Mucosa of descending colon (tissue), 3 donors: ENCODE measurements at regions not wholly inside any gene's neighbourhood (a gene's known extent, or its start where the extent isn't known, plus 50 kb on each side); places are given as distances from the start of the nearest gene placed in this dataset.
A peak's percentile ranks its signal among the peaks of the same experiment; 100 is the strongest.

Experiments
- ATAC-seq: fragments of 200-7000 bp; cut with Tn5 transposase; one replicate; pipeline ENCODE4 v1.9.1; 2020; ENCODE audit warnings: mild to moderate bottlenecking, moderate library complexity
- DNase-seq, 3 donors: peaks; one replicate each; pipeline ENCODE4 v3.0.0-alpha.2; 2020
- H3K36me3 ChIP-seq: fragments of 200-600 bp; one replicate; pipeline ENCODE4 v1.8.0; 2021; ENCODE audit warnings: low read depth, mild to moderate bottlenecking
- H3K4me1 ChIP-seq: fragments of 200-600 bp; one replicate; pipeline ENCODE4 v1.8.0; 2021; ENCODE audit warnings: low read depth, mild to moderate bottlenecking
- H3K4me3 ChIP-seq: fragments of 200-600 bp; one replicate; pipeline ENCODE4 v1.8.0; 2021; ENCODE audit warnings: mild to moderate bottlenecking
- H3K9me3 ChIP-seq: fragments of 200-600 bp; one replicate; pipeline ENCODE4 v1.8.0; 2021; ENCODE audit warnings: mild to moderate bottlenecking
- intact Hi-C, 2 donors: fragments of 100-400 bp; cut with DNase I in 1 of 2; cut with micrococcal nuclease in 1 of 2; formaldehyde crosslinking; loops; one replicate each; pipeline versions ENCODE4 v1.11.0 to v1.11.1; 2022; cut with DNase I, micrococcal nuclease
- TF ChIP-seq, protein P1 (sequence below): fragments of 200-600 bp; IDR thresholded peaks from one replicate; pipeline ENCODE4 v1.8.0; 2022; ENCODE audit warnings: antibody characterized with exemption, mild to moderate bottlenecking
- donor health status: DM: no; HTN: no; CAD: no; lungs with moderate emphysema.
- donor health status: DM: no; HTN: no; CAD: no.
- donor health status: DM: no; HTN: yes; CAD: no.

GRCh38 chr2:176734868-176735267, 465.6 kb downstream of the MTX2 start:
- ATAC-seq (no peak), DNase-seq (no peak)
- Histone ChIP-seq H3K36me3 (no peaks in the 10 kb centered on the region), H3K4me3 (no peak overlapping the region), H3K4me1 (no peaks in the 10 kb centered on the region), H3K9me3 (no peaks in the 10 kb centered on the region)
- TF ChIP-seq, protein P1, sequence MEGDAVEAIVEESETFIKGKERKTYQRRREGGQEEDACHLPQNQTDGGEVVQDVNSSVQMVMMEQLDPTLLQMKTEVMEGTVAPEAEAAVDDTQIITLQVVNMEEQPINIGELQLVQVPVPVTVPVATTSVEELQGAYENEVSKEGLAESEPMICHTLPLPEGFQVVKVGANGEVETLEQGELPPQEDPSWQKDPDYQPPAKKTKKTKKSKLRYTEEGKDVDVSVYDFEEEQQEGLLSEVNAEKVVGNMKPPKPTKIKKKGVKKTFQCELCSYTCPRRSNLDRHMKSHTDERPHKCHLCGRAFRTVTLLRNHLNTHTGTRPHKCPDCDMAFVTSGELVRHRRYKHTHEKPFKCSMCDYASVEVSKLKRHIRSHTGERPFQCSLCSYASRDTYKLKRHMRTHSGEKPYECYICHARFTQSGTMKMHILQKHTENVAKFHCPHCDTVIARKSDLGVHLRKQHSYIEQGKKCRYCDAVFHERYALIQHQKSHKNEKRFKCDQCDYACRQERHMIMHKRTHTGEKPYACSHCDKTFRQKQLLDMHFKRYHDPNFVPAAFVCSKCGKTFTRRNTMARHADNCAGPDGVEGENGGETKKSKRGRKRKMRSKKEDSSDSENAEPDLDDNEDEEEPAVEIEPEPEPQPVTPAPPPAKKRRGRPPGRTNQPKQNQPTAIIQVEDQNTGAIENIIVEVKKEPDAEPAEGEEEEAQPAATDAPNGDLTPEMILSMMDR = no peak
- intact Hi-C loops = no loop called here

- TF ChIP-seq, protein P1 = no peak
- Histone ChIP-seq H3K4me3 (no peak overlapping the region), H3K9me3 (no peaks in the 10 kb centered on the region), H3K4me1 (peaks cover 6% of the 10 kb centered on the region), H3K36me3 (no peaks in the 10 kb centered on the region)
- DNase-seq = no peak
- no peak for ATAC-seq
- intact Hi-C loops = no loop called here
These were observed 470.3 kb upstream of the HNRNPA3 start for GRCh38 chr2:176742271-176742670.

- intact Hi-C loops = no loop called here
- DNase-seq = no peak
- TF ChIP-seq, protein P1 = no peak
- Histone ChIP-seq H3K4me3 (no peak overlapping the region), H3K9me3 (no peaks in the 10 kb centered on the region), H3K36me3 (no peaks in the 10 kb centered on the region), H3K4me1 (peaks cover 6% of the 10 kb centered on the region)
- ATAC-seq = no peak
These were observed 468.9 kb upstream of the HNRNPA3 start for GRCh38 chr2:176743671-176744070.

DNA sequence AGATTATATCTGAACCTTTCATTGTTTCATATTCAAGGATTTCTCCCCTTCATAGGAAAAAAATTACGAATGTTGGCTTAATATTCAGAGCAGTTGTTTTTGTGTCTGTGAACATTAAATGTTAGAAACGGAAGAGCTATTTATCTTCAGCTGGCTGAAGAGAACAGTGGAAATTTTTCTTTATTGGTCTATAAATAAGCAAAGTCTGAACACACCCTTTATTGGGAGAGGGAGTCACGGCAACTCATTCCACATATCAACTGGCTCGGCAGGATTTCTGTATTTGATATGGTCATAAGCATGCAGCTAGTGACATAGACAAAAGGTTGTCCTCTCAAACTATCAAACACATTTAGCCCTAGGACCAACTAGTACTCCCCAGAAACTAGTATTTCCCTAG, 468.4 kb upstream of the HNRNPA3 start:
- Histone ChIP-seq H3K4me1 (peaks cover 6% of the 10 kb centered on the region), H3K4me3 (no peak overlapping the region), H3K9me3 (no peaks in the 10 kb centered on the region), H3K36me3 (no peaks in the 10 kb centered on the region)
- intact Hi-C loops = no loop called here
- DNase-seq (peak in 1 of 3 donors; percentile 15), ATAC-seq (peak; percentile 62)
- TF ChIP-seq, protein P1 = no peak

GRCh38 chr2:176745543-176746200, 466.9 kb upstream of the HNRNPA3 start:
- H3K9me3 ChIP-seq = no peaks in the 10 kb centered on the region
- H3K4me1 ChIP-seq = peaks cover 6% of the 10 kb centered on the region
- intact Hi-C loops = no loop called here
- DNase-seq (no peak), ATAC-seq (no peak)
- TF ChIP-seq, protein P1 = no peak
- no peak overlapping the region for H3K4me3 ChIP-seq
- H3K36me3 ChIP-seq = no peaks in the 10 kb centered on the region

DNA sequence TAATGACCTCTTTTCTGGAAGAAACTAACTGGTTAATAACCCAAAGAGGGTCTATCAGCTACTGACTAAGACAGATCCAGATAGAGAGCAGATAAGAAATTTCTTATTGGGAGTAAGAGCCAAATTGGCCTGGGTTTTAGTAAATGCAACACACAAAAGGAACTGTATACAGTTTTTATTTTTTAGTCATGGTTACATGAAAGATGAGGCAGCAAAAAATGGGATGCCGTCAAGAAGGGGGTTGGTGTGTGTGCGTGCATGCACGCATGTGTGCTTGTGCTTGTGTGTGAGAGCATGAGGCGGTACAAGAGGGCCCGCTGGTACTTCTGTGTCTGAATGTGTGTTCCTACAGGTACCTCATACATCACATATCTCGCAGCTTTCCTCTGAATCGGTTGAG, 466.2 kb upstream of the HNRNPA3 start:
- intact Hi-C loops = no loop called here
- TF ChIP-seq, protein P1 = no peak
- Histone ChIP-seq H3K4me3 (no peak overlapping the region), H3K9me3 (no peaks in the 10 kb centered on the region), H3K36me3 (no peaks in the 10 kb centered on the region), H3K4me1 (peaks cover 6% of the 10 kb centered on the region)
- DNase-seq = no peak
- no peak for ATAC-seq
